ENCODE measurements at regions not wholly inside any gene's neighbourhood (a gene's known extent, or its start where the extent isn't known, plus 50 kb on each side); places are given as distances from the start of the nearest gene placed in this dataset.

- TF ChIP-seq CTCF (IDR thresholded peaks at IDR 0.05 in 2 of 3, conservative IDR thresholded peaks at IDR 0.05 in 1 of 3; ENCODE audit: control insufficient read depth in 2 of 3, extremely low read depth in 1 of 3, insufficient read depth in 1 of 3, low read depth in 3 of 3, low read length in 3 of 3): no peak
- TF ChIP-seq ATF2 (IDR thresholded peaks at IDR 0.05; ENCODE audit: low read length): no peak
- no peak for TF ChIP-seq POLR2AphosphoS5 (IDR thresholded peaks at IDR 0.05; ENCODE audit: low read length)
- TF ChIP-seq NR2C2 (IDR thresholded peaks at IDR 0.05; ENCODE audit: borderline replicate concordance, control insufficient read depth, insufficient read length, low read depth): no peak
- no peak for TF ChIP-seq CEBPB (IDR thresholded peaks at IDR 0.05; ENCODE audit: borderline replicate concordance in 1 of 2, low read depth in 2 of 2, low read length in 2 of 2)
- no peak for TF ChIP-seq BCL11A (IDR thresholded peaks at IDR 0.05; ENCODE audit: low read depth, low read length)
- TF ChIP-seq BCLAF1 (IDR thresholded peaks at IDR 0.05): no peak
- no peak for TF ChIP-seq SIN3A (IDR thresholded peaks at IDR 0.05; ENCODE audit: low read depth, low read length)
- TF ChIP-seq POLR2A (IDR thresholded peaks at IDR 0.05; ENCODE audit: low read depth, low read length): no peak
- TF ChIP-seq ZZZ3 (IDR thresholded peaks at IDR 0.05; ENCODE audit: control insufficient read depth, insufficient read length, low read depth): no peak
- TF ChIP-seq RAD51 (IDR thresholded peaks at IDR 0.05): no peak
Observed at GRCh38 chr12:67442896-67443295, 173.7 kb downstream of the CAND1 start.

Measured in GM12878 (cell line).